Occipital lobe (tissue), 1 donor: ENCODE measurements at regions not wholly inside any gene's neighbourhood (a gene's known extent, or its start where the extent isn't known, plus 50 kb on each side); places are given as distances from the start of the nearest gene placed in this dataset.

Experiments used
- DNase-seq: peaks from one replicate; lab custom pipeline; 2025; lab: John Stamatoyannopoulos, UW

DNA sequence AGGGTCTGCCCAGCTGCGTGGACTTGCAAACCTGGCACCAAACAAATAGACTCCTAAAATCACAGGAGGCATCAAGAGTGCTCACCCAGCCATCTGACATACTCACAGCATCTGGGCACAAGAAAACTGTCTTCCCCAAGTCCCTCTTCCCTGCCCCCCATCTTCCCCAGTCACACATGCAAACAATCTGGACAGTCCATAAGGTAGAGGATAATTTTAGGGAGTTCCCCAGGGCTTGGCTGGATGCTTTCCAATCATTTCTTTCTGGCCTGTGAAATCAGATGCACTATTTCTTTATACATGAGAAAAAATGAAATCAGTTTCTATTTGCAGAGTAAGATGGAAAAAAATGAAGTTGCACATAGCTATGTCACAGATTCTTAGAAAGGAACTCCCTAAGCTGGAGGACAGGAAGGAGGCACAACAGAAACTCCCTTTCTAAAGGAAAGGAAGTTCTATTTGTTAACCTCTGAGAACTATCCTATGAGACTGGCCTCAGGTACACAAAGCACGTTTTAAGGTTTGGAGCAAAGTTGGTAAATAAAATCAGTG, 342.3 kb downstream of the HNRNPD start:
- DNase-seq, result no peak

DNA sequence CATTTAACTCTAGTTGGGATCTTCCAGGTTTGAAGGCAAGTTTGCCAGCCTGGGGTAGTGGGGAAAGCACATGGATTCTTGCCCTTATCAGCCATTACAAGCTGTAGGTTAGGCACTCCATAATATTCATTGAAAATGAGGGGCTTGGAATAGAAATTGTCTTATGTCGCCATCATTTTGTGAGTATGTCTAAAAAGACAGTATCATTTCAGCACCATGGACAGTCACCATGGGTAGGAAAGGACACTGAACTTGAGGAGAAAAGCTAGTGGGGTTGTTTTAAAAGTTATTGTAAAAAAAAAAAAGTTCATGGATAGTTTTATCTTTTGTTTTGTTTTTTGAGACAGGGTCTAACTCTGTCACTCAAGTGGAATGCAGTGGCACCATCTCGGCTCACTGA, 356.1 kb downstream of the HNRNPD start:
- DNase-seq, result no peak

DNA sequence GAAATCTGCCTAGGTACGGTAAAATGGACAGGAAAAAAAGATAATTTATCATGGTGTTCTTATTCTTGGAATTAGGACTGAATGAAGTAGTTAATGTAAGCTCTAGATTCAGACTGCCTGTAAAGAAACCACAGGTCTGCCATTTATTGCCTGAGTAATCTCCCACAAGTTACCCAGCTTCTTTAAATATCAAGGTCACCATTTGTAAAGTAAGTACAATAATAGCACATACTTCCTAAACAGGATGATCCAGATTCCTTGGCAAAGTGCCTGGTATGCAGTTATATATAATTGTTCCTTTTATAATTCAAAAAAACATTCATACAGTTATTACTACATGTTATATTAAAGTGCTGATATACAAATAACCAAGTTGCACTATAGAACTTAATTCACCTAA, 368.6 kb downstream of the HNRNPD start:
- DNase-seq, result no peak

DNA sequence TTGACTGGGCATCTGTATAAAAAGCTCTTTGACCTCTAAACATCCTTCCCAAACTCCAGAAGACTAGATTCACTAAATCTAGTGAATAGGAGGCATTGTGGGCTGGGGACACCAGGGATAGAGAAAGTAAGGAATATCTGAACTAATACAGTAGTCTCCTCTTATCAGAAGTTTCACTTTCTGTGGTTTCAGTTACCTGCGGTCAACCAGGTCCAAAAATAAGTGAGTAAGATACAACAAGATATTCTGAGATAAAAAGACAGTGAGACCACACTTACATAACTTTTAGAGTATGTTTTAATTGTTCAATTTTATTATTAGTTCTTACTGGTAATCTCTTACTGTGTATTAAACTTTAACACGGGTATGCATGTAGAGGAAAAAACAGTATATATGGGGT, 376.5 kb downstream of the HNRNPD start:
- DNase-seq, result no peak

DNA sequence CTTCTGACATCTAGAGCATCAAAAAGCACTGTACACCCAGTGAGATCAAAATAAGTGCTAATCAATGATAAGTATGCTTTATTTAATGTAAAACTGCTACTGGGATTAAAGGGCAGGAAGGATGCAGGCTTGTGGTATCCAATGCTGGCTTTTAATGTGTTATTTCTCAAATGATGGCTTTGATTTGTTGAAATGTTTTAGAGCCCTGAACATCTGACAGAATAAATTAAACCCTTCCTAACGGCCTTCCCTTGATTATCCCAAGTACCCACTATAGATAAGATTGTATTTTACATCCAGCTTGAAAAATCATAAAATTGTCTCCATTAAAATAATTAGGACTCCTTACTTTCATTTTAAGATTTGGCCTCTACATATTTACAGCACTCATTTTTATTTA, 382.9 kb downstream of the HNRNPD start:
- DNase-seq, result no peak

DNA sequence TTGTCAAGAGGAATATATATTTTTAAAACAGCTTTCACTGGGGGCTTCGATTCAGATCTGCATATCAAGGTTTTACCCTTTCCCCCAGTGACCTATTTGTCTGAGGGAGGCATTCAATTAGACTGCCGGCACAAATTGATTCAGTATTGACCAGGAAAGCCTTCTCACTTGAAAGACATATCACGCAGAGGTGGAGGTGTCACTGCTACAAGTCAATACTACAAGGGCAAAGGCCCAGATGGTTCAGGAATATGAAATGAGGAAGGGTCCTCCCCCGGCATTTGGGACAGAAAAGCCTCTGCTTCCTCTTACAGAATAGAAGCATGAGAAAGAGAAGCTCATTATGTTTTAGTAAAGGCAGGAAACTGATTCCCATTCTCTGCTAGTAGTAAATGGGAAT, 383.6 kb downstream of the HNRNPD start:
- DNase-seq, result no peak

DNA sequence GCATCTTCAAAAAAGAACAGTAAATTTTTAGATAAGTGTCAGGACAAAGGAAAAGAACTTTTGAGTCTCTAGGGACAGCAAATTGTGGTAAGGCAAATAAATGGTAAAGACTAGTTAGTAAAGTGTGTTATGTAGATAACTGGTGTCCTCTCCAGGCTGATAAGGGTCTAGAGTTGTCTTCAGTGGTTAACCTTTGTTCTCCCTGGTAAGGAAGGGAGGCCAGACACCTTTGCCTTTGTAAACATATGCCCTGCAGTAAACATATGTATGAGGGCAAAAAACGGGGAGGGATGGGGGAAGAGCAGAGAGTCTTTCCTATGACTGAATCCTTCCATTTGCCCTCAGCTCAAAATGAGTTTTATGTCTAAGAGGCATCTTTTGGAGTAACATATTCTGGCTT, 384.6 kb downstream of the HNRNPD start:
- DNase-seq, result no peak

DNA sequence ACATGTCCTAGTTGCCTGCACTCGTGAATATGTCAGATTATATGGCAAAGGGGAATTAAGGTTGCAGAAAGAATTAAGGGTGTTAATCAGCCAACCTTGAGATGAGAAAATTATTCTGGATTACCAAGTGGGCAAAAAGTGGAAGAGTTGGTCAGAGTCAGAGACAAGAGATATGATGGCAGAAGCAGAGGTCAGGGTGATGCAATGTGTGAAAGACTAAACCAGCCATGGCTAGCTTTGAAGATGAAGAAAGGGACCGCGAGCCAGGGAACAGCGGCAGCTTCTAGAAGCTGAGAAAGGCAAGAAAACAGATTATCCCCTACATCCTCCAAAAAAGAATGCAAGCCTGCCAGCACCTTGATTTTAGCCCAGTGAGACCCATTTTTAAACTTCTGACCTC, 385.6 kb downstream of the HNRNPD start:
- no peak for DNase-seq

DNA sequence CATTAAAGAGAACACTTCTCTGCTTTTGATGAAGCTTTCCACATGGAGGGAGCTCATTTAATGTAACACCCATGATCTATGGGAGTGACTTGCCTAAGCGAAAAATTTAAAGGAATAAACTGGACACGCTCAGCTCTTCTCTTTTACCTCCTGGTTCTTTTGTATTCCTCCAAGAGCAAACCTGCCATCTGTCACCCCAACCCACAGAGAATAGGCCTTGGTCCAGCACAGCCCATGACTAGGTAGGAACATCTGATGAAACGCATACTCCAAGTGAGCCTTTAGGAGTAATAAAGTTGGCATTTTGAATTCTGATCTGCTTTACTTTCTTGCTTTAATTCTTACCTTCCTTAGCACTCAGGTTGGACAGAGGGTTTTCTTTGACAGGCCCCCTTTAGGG, 389.0 kb downstream of the HNRNPD start:
- DNase-seq, result no peak

DNA sequence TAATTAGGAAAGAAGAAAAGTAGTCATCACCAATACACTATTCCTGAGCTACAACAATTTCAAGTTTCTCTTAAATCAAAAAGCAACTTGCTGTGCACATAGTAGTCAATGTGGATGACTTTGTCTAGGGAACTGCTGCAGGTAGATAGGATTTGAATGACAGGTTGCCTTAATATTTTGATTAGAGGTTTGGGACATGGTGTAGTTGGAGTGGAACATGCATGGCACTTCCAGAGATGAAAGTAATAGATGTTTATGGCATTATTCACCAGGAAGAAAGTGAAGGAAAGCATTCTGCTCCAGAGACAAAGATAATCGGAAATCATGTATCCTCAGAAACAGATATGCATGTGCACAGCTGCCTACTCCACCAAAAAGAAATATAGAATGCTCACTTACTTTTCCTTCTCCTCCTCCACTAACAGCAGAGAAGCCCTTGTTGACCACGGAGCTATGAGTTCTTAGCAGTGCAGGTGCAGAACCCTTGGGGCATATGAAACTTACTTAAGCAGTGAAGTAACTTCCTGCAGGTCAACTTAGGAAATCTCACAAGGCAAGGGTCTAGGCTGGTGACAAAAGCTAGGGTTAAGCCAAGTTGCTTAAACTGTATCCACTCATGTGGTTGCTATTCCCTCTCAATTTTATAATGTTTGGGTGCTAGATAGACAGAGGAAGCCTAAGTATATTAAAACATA, 390.8 kb downstream of the HNRNPD start:
- no peak for DNase-seq

DNA sequence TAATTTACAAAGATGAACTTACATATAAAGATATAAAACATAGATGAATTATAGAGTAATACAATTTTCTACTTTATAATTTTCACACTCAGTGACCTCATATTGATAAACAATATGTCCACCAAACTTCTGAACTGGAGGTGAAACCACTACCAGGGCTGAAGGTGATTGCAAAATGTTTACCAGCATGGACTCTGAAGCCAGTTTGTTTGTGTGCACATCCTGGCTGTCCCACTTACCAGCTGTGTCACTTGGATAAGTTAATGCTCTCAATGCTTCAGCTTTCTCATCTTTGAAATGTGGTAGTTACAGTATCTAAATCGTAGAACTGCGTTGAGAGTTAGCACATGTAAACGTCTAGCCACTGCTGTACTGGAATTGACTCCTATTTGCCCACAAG, 392.6 kb downstream of the HNRNPD start:
- DNase-seq, result no peak

DNA sequence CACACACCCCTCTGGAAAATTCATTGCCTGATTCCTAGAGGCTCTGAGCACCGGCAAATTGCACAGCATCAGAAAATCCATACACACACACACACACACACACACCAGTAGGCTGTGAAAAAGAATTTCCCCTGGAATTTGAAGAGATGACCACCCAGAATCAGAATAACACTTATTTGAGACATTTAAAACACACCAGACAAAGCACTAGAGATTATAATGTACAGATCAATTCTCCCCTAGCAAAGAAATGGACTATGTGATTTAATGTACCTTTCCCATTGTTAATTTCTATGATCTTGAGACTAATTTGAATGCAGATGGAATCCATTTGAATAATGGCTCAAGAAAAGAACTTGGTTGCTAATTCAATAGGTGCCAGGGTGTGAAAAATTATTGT, 399.3 kb downstream of the HNRNPD start:
- DNase-seq, result no peak

DNA sequence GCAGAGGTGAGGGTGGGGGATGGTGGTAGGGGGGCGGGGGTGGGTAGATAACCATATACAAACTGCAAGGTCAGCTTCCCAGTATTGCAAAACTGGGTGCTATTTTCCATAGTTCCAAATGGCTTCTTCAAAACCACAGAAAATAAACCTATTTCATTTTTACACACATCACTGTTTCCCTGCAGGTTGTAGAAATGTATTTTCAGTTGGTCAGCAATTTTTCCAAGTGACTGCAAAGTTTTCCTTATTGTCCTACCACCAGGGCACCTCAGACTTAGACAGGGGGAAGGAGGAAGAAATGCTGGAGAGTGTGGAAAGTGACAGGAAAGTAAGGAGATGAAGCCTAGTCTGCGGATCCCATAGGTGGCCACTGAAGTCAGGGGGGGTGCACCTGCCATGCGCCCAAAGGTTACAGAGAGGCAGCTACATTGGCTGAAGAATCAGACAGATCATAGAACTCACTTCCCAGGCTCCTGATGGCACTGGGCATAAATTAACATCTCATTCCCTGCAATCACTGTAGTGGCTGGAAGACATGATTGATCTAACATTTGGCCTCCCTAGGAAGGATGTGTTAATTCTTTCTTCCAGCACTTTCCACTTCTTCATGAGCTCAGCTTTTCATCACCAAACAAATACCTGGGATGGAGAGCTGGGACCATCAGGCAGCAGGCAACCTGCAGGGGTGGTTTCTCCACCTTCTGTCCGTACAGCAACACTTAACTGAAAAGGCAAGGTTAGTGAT, 402.0 kb downstream of the HNRNPD start:
- DNase-seq, result no peak

DNA sequence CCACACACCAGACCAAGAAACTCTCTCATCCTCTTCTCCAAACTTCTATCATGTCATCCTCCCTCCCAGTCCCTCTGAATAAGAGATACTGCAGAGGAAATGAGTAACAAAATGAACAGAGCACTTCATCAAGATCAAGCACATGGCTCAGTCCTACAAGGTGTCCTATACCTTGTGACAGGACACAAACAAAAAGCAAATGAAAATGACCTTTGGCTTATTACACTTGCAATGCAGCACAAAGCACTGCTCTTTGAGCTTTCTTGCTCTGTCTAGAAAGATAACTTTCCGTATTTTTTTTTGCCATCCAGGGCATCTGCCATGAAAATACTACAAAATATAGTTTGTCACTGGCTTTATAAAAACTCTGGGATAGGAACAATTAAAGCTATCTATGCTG, 402.7 kb downstream of the HNRNPD start:
- no peak for DNase-seq

DNA sequence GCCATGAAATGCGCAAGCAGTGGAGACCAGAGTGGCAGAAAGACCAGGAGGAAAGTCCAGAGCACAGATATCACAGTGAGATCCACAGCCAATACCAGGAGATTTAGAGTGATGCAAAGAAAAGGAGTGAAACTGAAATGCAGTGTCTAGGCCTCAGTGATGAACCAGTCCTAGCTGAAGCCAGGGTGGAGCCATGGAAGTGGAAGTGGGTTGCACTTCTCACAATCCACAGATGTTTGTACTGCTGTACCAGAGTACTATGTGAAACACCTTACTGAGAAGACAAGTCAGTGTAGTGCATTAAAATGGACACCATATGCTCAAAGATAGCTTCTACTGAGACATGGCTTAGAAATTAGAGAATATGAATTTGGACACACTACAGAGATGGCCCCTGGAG, 403.3 kb downstream of the HNRNPD start:
- no peak for DNase-seq

DNA sequence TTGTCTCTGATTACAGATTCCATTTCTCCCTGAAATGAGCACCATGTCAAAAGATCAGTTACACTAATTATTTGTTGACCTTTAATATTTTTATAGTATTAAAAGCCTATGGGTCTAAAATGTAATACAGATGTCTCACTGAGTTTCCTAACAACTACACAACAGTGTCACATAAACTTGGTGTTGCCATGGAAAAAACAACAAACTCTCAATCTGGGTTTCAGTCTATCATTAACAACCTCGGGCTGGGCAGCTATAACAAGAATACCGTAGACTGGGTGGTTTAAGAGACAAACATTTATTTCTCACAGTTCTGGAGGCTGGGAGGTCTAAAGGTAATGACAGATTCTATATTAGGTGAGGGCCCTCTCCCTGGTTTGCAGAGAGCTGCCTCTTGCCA, 407.1 kb downstream of the HNRNPD start:
- DNase-seq, result no peak

DNA sequence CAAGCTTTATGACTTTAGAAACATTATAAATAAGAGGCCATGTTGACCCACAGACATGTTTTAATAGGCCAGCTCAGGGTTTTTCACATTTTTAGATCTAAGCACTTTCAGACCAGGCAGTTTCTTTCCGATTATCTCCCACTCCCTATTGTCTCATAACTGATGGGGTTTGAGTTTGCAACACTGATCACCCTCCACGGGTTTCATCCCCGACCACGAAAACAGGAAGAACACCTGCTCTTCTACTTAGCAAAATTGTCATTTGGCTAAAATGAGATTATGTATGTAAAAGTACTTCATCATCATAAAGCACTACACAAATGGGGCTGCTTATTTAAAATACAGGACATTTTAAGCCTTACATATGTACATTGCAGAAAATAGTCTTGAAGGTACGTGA, 407.9 kb downstream of the HNRNPD start:
- DNase-seq, result no peak

DNA sequence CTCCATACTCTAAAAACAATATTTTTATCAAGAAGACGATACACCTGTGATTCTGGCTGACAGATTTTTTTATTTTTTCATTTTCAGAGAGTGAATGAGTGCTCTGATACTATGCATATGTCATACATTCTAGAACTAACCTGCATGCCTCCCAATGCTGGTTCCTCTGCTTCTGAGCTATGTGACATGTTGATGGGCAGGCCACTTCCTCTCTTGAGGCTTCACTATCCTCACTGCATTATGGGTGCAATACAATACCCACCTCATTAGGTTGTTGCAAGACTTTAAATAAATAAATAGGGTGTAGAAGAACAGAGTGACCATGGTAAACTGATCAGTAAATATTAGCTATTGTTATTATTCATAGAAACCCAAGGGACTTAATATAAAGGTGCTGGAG, 408.3 kb downstream of the HNRNPD start:
- no peak for DNase-seq

DNA sequence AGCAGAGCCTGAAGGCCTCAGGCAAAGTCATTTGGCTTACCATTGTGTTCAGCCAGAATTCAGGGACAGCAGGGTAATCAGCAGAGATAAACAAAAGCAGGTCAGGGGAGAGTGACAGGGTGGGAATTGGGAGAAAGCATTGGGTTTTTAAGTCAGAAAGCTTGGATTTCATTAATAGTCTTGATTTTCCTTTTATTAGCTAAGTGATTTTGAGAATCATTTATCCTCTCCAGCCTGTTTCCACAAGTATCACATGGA, 410.1 kb downstream of the HNRNPD start:
- no peak for DNase-seq

DNA sequence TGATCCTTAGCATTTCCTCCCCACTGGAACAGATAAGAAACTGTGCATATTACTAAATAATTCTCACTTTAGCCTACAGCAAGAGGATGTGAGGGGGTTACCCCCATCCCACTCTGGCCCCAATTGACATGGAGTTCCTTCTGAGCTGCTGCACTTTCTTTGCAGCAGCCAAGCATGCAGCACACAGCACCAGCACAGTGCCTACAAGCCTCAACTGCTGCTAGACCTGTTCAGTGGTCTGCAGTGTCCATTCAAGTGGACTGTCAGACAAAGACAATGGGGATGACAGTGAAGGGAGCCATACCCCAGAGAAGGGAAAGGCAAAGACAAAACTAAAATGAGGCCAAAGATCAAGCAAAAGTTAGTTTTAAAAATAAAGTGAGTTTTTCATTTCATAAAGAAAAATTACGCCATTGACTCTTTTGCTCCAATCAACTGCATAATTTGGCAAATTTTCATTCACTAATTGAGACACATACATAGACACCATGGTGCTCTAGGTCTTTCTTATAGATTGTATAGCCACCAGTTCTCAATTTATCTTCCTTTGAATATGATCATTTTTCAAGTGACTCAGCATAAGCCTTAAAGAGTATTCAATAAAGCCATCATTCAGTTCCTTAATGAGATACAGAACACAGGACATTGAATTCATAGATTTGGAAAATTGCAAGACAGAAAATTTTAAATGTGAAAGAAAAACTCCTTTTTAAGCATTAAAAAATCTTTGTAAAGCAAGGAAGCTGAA, 410.6 kb downstream of the HNRNPD start:
- no peak for DNase-seq

DNA sequence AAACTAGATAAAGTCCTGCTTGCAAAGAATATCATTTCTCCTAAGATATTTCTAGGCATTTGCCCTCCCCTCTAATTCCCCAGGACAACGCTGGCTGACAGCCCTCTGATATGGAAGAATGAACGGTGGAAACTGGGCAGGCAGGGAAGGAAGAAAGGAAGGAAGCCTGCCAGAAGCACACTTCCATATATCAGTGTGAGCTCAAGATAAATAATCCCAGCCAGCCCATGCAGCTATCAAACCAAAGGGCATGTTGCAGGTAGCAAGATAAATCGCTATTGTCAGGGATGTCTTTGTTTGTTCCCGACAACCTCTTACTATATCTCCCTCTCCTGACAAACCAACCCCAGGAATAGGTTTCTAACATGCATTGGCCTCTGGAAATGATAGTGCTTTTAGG, 412.8 kb downstream of the HNRNPD start:
- no peak for DNase-seq

DNA sequence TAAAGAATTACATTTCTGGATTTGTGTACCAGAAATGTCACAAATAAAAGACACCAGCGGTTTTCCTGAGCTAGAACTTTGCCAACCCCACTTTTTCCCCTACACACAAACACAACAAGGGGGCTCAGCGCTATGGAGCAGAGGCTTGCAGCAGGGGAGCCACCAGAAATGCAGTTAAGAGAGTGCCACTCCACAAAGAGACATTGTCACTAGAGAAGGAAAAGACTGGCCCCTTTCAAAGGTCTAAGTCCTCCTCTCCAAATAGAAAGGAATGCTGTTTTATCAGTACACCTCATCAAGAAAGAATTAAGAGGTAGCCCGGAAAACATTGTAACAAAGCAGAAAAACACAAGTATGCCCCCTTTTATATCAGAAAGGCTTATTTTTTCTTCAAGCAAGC, 419.5 kb downstream of the HNRNPD start:
- no peak for DNase-seq
